NT2/D1 (cell line): ENCODE measurements at regions not wholly inside any gene's neighbourhood (a gene's known extent, or its start where the extent isn't known, plus 50 kb on each side); places are given as distances from the start of the nearest gene placed in this dataset.

Experiments
- SUZ12 ChIP-seq: IDR thresholded peaks from 2 replicates; pipeline ENCODE4 v1.6.1; 2011; ENCODE audit not compliant: insufficient read length, insufficient read depth; ENCODE audit errors: extremely low read depth
- YY1 ChIP-seq: IDR thresholded peaks from 2 replicates; pipeline ENCODE4 v1.6.1; 2011; ENCODE audit not compliant: insufficient read length, insufficient read depth
- ZNF274 ChIP-seq: IDR thresholded peaks from 2 replicates; pipeline ENCODE4 v1.6.1; 2011; ENCODE audit warnings: mild to moderate bottlenecking, low read depth, low read length

DNA sequence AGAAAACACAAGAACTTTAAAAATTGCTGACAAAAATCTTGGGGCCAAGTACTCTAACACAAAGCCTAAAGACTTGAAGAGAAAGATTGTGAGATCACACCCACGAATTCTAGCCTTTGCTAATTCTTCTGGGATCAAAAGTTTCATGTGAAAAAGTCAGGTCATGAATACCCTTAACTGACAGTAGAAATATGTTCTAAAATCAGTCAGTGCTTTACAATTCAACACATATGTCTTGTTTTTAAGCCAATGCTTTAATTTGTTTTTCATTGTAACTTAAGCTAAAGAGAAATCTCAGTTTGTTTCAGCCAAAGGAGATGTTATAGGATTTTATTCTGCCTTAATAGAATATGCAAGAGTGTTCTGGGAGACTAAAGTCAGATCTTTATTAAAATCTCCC is 78.2 kb upstream of the PLEKHG1 start:
- TF ChIP-seq SUZ12 = no peak
- no peak for TF ChIP-seq YY1
- no peak for TF ChIP-seq ZNF274
